GM12878 (cell line): ENCODE measurements at regions not wholly inside any gene's neighbourhood (a gene's known extent, or its start where the extent isn't known, plus 50 kb on each side); places are given as distances from the start of the nearest gene placed in this dataset.

Source experiments
- ATAC-seq: fragments of 200-7000 bp; cut with Tn5 transposase; 3 replicates; pipeline ENCODE4 v1.9.1; 2020; ENCODE audit warnings: mild to moderate bottlenecking, moderate library complexity
- BruUV-seq: library from RNA; stranded (reverse); fragments of 400-500 nt; replicated peaks from 2 replicates; lab custom pipeline; 2021; lab: Mats Ljungman, UMichigan
- CTCF ChIA-PET: fragments of 300-600 bp; sonication (Branson Sonifier 250); formaldehyde crosslinking; extraction: SDS; loops from one replicate; lab custom pipeline; 2021; ENCODE audit warnings: inconsistent platforms; lab: Yijun Ruan, JAX
- POLR2A ChIA-PET: fragments of 350-600 bp; formaldehyde crosslinking; extraction: SDS; loops from one replicate; lab custom pipeline; 2021; ENCODE audit warnings: inconsistent platforms; lab: Charles Lee
- RAD21 ChIA-PET: fragments of 300-600 bp; sonication (Branson Sonifier 250); formaldehyde crosslinking; loops from one replicate; lab custom pipeline; 2023; ENCODE audit warnings: antibody characterized with exemption; ENCODE audit not compliant: unreplicated experiment; lab: Charles Lee
- SMC1A ChIA-PET: fragments of 300-600 bp; sonication (Branson Sonifier 250); formaldehyde crosslinking; loops from one replicate; lab custom pipeline; 2023; ENCODE audit not compliant: unreplicated experiment, uncharacterized antibody; lab: Charles Lee
- DNase-seq: peaks from one replicate; pipeline ENCODE4 v3.0.0-alpha.2; 2011; ENCODE audit warnings: low read depth, low spot score
- FAIRE-seq: peaks from 3 replicates; lab custom pipeline; 2011; peaks lifted over from hg19 to GRCh38; lab: Jason Lieb, UNC
- H2AFZ ChIP-seq: 2 replicates; pipeline ENCODE4 v1.6.0; 2011; ENCODE audit warnings: low read depth, low read length, control low read depth; ENCODE audit not compliant: control insufficient read depth
- H3K27ac ChIP-seq: 2 replicates; pipeline ENCODE4 v1.5.1; 2011; ENCODE audit warnings: control low read depth; ENCODE audit not compliant: control insufficient read depth, insufficient read depth
- H3K27me3 ChIP-seq, 2 experiments: replicated peaks in 1 of 2; 2 replicates each; pipeline versions ENCODE4 v1.6.0 to v1.6.1; 2011; ENCODE audit warnings: low read length in 1 of 2; ENCODE audit not compliant: control insufficient read depth in 2 of 2, insufficient read depth in 2 of 2
- H3K36me3 ChIP-seq, 2 experiments: 2 replicates each; pipeline ENCODE4 v1.5.1; 2011; ENCODE audit warnings: low read length in 1 of 2; ENCODE audit not compliant: control insufficient read depth in 2 of 2, insufficient read depth in 2 of 2
- H3K4me1 ChIP-seq: 2 replicates; pipeline ENCODE4 v1.6.1; 2011; ENCODE audit warnings: mild to moderate bottlenecking, low read length, moderate library complexity, mixed read lengths; ENCODE audit not compliant: control insufficient read depth, insufficient read depth
- H3K4me2 ChIP-seq: 2 replicates; pipeline ENCODE4 v1.6.0; 2011; ENCODE audit warnings: control low read depth; ENCODE audit not compliant: control insufficient read depth, insufficient read depth
- H3K4me3 ChIP-seq: fragments of 200-600 bp; sonication (generic); 2 replicates; pipeline ENCODE4 v1.5.1; 2016
- H3K79me2 ChIP-seq: 2 replicates; pipeline ENCODE4 v1.6.0; 2011; ENCODE audit warnings: low read length; ENCODE audit not compliant: control insufficient read depth, insufficient read depth
- H3K9ac ChIP-seq: 2 replicates; pipeline ENCODE4 v1.8.0; 2011; ENCODE audit warnings: low read length, control low read depth, mixed read lengths; ENCODE audit not compliant: control insufficient read depth, insufficient read depth
- H3K9me3 ChIP-seq: replicated peaks from 3 replicates; pipeline ENCODE4 v1.5.1; 2011; ENCODE audit warnings: mild to moderate bottlenecking, low read length; ENCODE audit not compliant: control insufficient read depth, insufficient read depth
- H4K20me1 ChIP-seq: 2 replicates; pipeline ENCODE4 v1.6.0; 2011; ENCODE audit not compliant: control insufficient read depth, insufficient read depth
- CHD4 ChIP-seq: fragments of 200-600 bp; sonication (generic); IDR thresholded peaks from 2 replicates; pipeline ENCODE4 v1.6.1; 2016; ENCODE audit warnings: mild to moderate bottlenecking
- EP300 ChIP-seq, 2 experiments: fragments of 150-350 bp in 1 of 2; IDR thresholded peaks; 2 replicates each; pipeline ENCODE4 v1.6.1; 2011 to 2012; ENCODE audit warnings: low read depth in 2 of 2, low read length in 2 of 2, borderline replicate concordance in 1 of 2, improper control_type of control experiment in 1 of 2, inconsistent platforms in 1 of 2; ENCODE audit not compliant: control insufficient read depth in 1 of 2
- GABPA ChIP-seq: IDR thresholded peaks from 2 replicates; pipeline ENCODE4 v1.6.1; 2014; ENCODE audit warnings: antibody characterized with exemption, low read depth, mild to moderate bottlenecking, inconsistent platforms
- JUNB ChIP-seq: IDR thresholded peaks from 2 replicates; pipeline ENCODE4 v1.6.1; 2016; ENCODE audit warnings: antibody characterized with exemption, mild to moderate bottlenecking
- KDM1A ChIP-seq: fragments of 200-600 bp; sonication (generic); IDR thresholded peaks from 2 replicates; pipeline ENCODE4 v1.6.1; 2016; ENCODE audit warnings: borderline replicate concordance
- MAX ChIP-seq: IDR thresholded peaks from 2 replicates; pipeline ENCODE4 v1.6.1; 2012; ENCODE audit warnings: low read depth, low read length, improper control_type of control experiment
- NR2C1 ChIP-seq: fragments of 450-650 bp; IDR thresholded peaks from 2 replicates; pipeline ENCODE4 v1.6.1; 2017; ENCODE audit warnings: antibody characterized with exemption, mild to moderate bottlenecking, moderate library complexity
- PAX8 ChIP-seq: fragments of 450-650 bp; IDR thresholded peaks from 2 replicates; pipeline ENCODE4 v1.6.1; 2017; ENCODE audit warnings: mild to moderate bottlenecking, moderate library complexity
- POLR2A ChIP-seq: IDR thresholded peaks from 2 replicates; pipeline ENCODE4 v1.6.1; 2011; ENCODE audit warnings: low read depth, mild to moderate bottlenecking, low read length
- RAD51 ChIP-seq: fragments of 450-650 bp; IDR thresholded peaks from 2 replicates; pipeline ENCODE4 v1.6.1; 2016; ENCODE audit warnings: moderate library complexity, mild to moderate bottlenecking, inconsistent platforms
- SKIL ChIP-seq: fragments of 450-650 bp; IDR thresholded peaks from 2 replicates; pipeline ENCODE4 v1.6.1; 2017; ENCODE audit warnings: mild to moderate bottlenecking, low read depth, inconsistent platforms; ENCODE audit not compliant: poor library complexity, severe bottlenecking
- ZBTB4 ChIP-seq: fragments of 450-650 bp; formaldehyde crosslinking; IDR thresholded peaks from 2 replicates; pipeline ENCODE4 v1.4.0; 2022; ENCODE audit warnings: mild to moderate bottlenecking, moderate library complexity
- WGBS: methylation state at CpG from one replicate; pipeline ENCODE4 v1.1.6; 2016; ENCODE audit warnings: low lambda C conversion rate; ENCODE audit not compliant: insufficient replicate concordance, insufficient coverage; ENCODE audit errors: missing lambda C conversion rate; 5-methylcytosine and 5-hydroxymethylcytosine counted together
- in situ Hi-C: fragments of 300-500 bp; cut with MboI; formaldehyde crosslinking; loops from 9 replicates; pipeline ENCODE4 v1.14.3; 2018; ENCODE audit warnings: mixed read lengths
- intact Hi-C: fragments of 100-400 bp; cut with micrococcal nuclease; formaldehyde crosslinking; loops from one replicate; pipeline ENCODE4 v1.14.2; 2022; ENCODE audit not compliant: unreplicated experiment
- TF ChIP-seq, protein P1 (sequence below): fragments of 450-650 bp; IDR thresholded peaks from 2 replicates; pipeline ENCODE4 v1.6.1; 2018; ENCODE audit warnings: borderline replicate concordance, mild to moderate bottlenecking; ENCODE audit not compliant: partially characterized antibody
- TF ChIP-seq, protein P2 (sequence below): IDR thresholded peaks from 2 replicates; pipeline ENCODE4 v1.6.1; 2012; ENCODE audit warnings: low read length, inconsistent platforms

- ATAC-seq, result no peak
- BruUV-seq, result no TSS peak
- H3K79me2 ChIP-seq, result no peaks in the 10 kb centered on the region
- TF ChIP-seq EP300 (IDR thresholded peaks at IDR 0.05; ENCODE audit: borderline replicate concordance in 1 of 2, control insufficient read depth in 1 of 2, low read depth in 2 of 2, low read length in 2 of 2) (no peak), RAD51 (no peak), MAX (no peak), NR2C1 (no peak), CHD4 (no peak), SKIL (no peak), KDM1A (no peak), PAX8 (no peak), GABPA (no peak), ZBTB4 (CRISPR knock-in tag) (no peak), JUNB (no peak), POLR2A (no peak)
- TF ChIP-seq, protein P1, sequence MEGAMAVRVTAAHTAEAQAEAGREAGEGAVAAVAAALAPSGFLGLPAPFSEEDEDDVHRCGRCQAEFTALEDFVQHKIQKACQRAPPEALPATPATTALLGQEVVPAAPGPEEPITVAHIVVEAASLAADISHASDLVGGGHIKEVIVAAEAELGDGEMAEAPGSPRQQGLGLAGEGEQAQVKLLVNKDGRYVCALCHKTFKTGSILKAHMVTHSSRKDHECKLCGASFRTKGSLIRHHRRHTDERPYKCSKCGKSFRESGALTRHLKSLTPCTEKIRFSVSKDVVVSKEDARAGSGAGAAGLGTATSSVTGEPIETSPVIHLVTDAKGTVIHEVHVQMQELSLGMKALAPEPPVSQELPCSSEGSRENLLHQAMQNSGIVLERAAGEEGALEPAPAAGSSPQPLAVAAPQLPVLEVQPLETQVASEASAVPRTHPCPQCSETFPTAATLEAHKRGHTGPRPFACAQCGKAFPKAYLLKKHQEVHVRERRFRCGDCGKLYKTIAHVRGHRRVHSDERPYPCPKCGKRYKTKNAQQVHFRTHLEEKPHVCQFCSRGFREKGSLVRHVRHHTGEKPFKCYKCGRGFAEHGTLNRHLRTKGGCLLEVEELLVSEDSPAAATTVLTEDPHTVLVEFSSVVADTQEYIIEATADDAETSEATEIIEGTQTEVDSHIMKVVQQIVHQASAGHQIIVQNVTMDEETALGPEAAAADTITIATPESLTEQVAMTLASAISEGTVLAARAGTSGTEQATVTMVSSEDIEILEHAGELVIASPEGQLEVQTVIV, result no peak
- TF ChIP-seq, protein P2, sequence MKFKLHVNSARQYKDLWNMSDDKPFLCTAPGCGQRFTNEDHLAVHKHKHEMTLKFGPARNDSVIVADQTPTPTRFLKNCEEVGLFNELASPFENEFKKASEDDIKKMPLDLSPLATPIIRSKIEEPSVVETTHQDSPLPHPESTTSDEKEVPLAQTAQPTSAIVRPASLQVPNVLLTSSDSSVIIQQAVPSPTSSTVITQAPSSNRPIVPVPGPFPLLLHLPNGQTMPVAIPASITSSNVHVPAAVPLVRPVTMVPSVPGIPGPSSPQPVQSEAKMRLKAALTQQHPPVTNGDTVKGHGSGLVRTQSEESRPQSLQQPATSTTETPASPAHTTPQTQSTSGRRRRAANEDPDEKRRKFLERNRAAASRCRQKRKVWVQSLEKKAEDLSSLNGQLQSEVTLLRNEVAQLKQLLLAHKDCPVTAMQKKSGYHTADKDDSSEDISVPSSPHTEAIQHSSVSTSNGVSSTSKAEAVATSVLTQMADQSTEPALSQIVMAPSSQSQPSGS, result no peak
These were observed 81.7 kb upstream of the TENT5A start for GRCh38 chr6:81834141-81834681.

More at GRCh38 chr6:81834141-81834681, 81.7 kb upstream of the TENT5A start:
- H4K20me1 ChIP-seq, result no peaks in the 10 kb centered on the region
- no peak overlapping the region for H3K9ac ChIP-seq
- WGBS, result 40% methylated on average over 5 of the region's 5 CpGs
- SMC1A ChIA-PET, result interaction anchor here (0.7 kb wide), 1 partner anchor 67 kb away, joined by 3 read pairs; no protein-coding TSS in a partner anchor
- no peaks in the 10 kb centered on the region for H3K36me3 ChIP-seq
- no peak overlapping the region for H3K4me3 ChIP-seq
- no peaks in the 10 kb centered on the region for H3K27me3 ChIP-seq
- RAD21 ChIA-PET, result no interaction called here
- no peak overlapping the region for H2AFZ ChIP-seq
- H3K4me1 ChIP-seq, result no peaks in the 10 kb centered on the region
- DNase-seq (no peak), FAIRE-seq (no peak)
- in situ Hi-C loops (no loop called here), intact Hi-C loops (no loop called here)
- no peak overlapping the region for H3K4me2 ChIP-seq
- POLR2A ChIA-PET, result no interaction called here
- H3K27ac ChIP-seq, result no peak overlapping the region
- no peaks in the 10 kb centered on the region for H3K9me3 ChIP-seq
- CTCF ChIA-PET, result interaction anchor here (0.9 kb wide), 1 partner anchor 8 kb away, joined by 3 read pairs; no protein-coding TSS in a partner anchor
